SJCRH30 (cell line): ENCODE measurements at regions not wholly inside any gene's neighbourhood (a gene's known extent, or its start where the extent isn't known, plus 50 kb on each side); places are given as distances from the start of the nearest gene placed in this dataset.
A peak's percentile ranks its signal among the peaks of the same experiment; 100 is the strongest.

Source experiments
- DNase-seq, 2 experiments: peaks; one replicate each; pipeline ENCODE4 v3.0.0-alpha.2; 2015 to 2020
- H3K27ac ChIP-seq: fragments of 250-450 bp; sonication (Bioruptor Pico); 2 replicates; pipeline ENCODE4 v1.5.1; 2020; ENCODE audit warnings: mild to moderate bottlenecking, moderate library complexity
- H3K27me3 ChIP-seq: fragments of 250-450 bp; sonication (Bioruptor Pico); 2 replicates; pipeline ENCODE4 v1.5.1; 2020; ENCODE audit warnings: mild to moderate bottlenecking, moderate library complexity
- H3K36me3 ChIP-seq: fragments of 250-450 bp; sonication (Bioruptor Pico); 2 replicates; pipeline ENCODE4 v1.5.1; 2020; ENCODE audit warnings: mild to moderate bottlenecking, moderate library complexity
- H3K4me1 ChIP-seq: fragments of 250-450 bp; sonication (Bioruptor Pico); 2 replicates; pipeline ENCODE4 v1.5.1; 2020; ENCODE audit warnings: mild to moderate bottlenecking, moderate library complexity
- H3K4me3 ChIP-seq: fragments of 250-450 bp; sonication (Bioruptor Pico); 2 replicates; pipeline ENCODE4 v1.5.1; 2020; ENCODE audit warnings: mild to moderate bottlenecking, moderate library complexity
- H3K9me3 ChIP-seq: fragments of 250-450 bp; sonication (Bioruptor Pico); replicated peaks from 2 replicates; pipeline ENCODE4 v1.5.1; 2020; ENCODE audit warnings: mild to moderate bottlenecking, moderate library complexity

GRCh38 chr1:116311193-116311592, 61.9 kb upstream of the ATP1A1 start:
- no peaks in the 10 kb centered on the region for H3K27me3 ChIP-seq
- DNase-seq: no peak

GRCh38 chr1:116311756-116312680, 61.0 kb upstream of the ATP1A1 start:
- no peak overlapping the region for H3K4me3 ChIP-seq
- H3K27me3 ChIP-seq: no peaks in the 10 kb centered on the region
- DNase-seq: peak; percentile 48 to 82
- no peaks in the 10 kb centered on the region for H3K36me3 ChIP-seq
- no peak overlapping the region; the same call in 1 of the 2 replicates for H3K27ac ChIP-seq
- peaks cover 15% of the 10 kb centered on the region for H3K4me1 ChIP-seq
- H3K9me3 ChIP-seq: no peaks in the 10 kb centered on the region

More at GRCh38 chr1:116311193-116311592, 61.9 kb upstream of the ATP1A1 start:
- Histone ChIP-seq H3K4me1 (peaks cover 15% of the 10 kb centered on the region), H3K36me3 (no peaks in the 10 kb centered on the region), H3K4me3 (no peak overlapping the region), H3K9me3 (no peaks in the 10 kb centered on the region), H3K27ac (no peak overlapping the region; the same call in 1 of the 2 replicates)

- Histone ChIP-seq H3K4me1 (peaks cover 15% of the 10 kb centered on the region), H3K27me3 (no peaks in the 10 kb centered on the region), H3K4me3 (no peak overlapping the region), H3K36me3 (no peaks in the 10 kb centered on the region), H3K27ac (no peak overlapping the region), H3K9me3 (no peaks in the 10 kb centered on the region)
- DNase-seq: no peak
Observed at GRCh38 chr1:116312681-116313069, 60.4 kb upstream of the ATP1A1 start.

GRCh38 chr1:116313776-116314175, 59.3 kb upstream of the ATP1A1 start:
- DNase-seq: no peak
- Histone ChIP-seq H3K9me3 (no peaks in the 10 kb centered on the region), H3K4me3 (no peak overlapping the region), H3K4me1 (peaks cover 15% of the 10 kb centered on the region), H3K27me3 (no peaks in the 10 kb centered on the region), H3K36me3 (no peaks in the 10 kb centered on the region), H3K27ac (no peak overlapping the region)

GRCh38 chr1:116314305-116314919, 58.6 kb upstream of the ATP1A1 start:
- no peak for DNase-seq
- no peaks in the 10 kb centered on the region for H3K36me3 ChIP-seq
- no peak overlapping the region for H3K4me3 ChIP-seq
- no peaks in the 10 kb centered on the region for H3K27me3 ChIP-seq
- peaks cover 18% of the 10 kb centered on the region for H3K4me1 ChIP-seq
- no peaks in the 10 kb centered on the region for H3K9me3 ChIP-seq
- H3K27ac ChIP-seq: no peak overlapping the region

GRCh38 chr1:116316373-116316772, 56.7 kb upstream of the ATP1A1 start:
- Histone ChIP-seq H3K4me1 (peaks cover 17% of the 10 kb centered on the region), H3K27me3 (no peaks in the 10 kb centered on the region), H3K36me3 (no peaks in the 10 kb centered on the region), H3K27ac (no peak overlapping the region), H3K4me3 (no peak overlapping the region), H3K9me3 (no peaks in the 10 kb centered on the region)
- DNase-seq: no peak

- H3K27ac ChIP-seq: no peak overlapping the region
- no peaks in the 10 kb centered on the region for H3K9me3 ChIP-seq
- no peak overlapping the region for H3K4me3 ChIP-seq
- H3K4me1 ChIP-seq: peaks cover 4% of the 10 kb centered on the region; the same call in 1 of the 2 replicates
- H3K36me3 ChIP-seq: no peaks in the 10 kb centered on the region
- peaks cover 3% of the 10 kb centered on the region; the same call in 1 of the 2 replicates for H3K27me3 ChIP-seq
- DNase-seq: peak in 1 of 2 experiments; percentile 5
Observed at GRCh38 chr1:116318897-116319296, 54.1 kb upstream of the ATP1A1 start.

- H3K4me3 ChIP-seq: no peak overlapping the region
- no peak for DNase-seq
- H3K36me3 ChIP-seq: no peaks in the 10 kb centered on the region
- H3K27me3 ChIP-seq: peaks cover 3% of the 10 kb centered on the region; the same call in 1 of the 2 replicates
- H3K27ac ChIP-seq: no peak overlapping the region
- H3K9me3 ChIP-seq: no peaks in the 10 kb centered on the region
- H3K4me1 ChIP-seq: peaks cover 8% of the 10 kb centered on the region
Observed at GRCh38 chr1:116320874-116321273, 52.2 kb upstream of the ATP1A1 start.

- Histone ChIP-seq H3K4me1 (peaks cover 14% of the 10 kb centered on the region), H3K4me3 (no peak overlapping the region), H3K36me3 (no peaks in the 10 kb centered on the region), H3K27ac (no peak overlapping the region), H3K27me3 (peaks cover 3% of the 10 kb centered on the region; the same call in 1 of the 2 replicates), H3K9me3 (no peaks in the 10 kb centered on the region)
- DNase-seq: no peak
Observed at GRCh38 chr1:116321766-116322175, 51.3 kb upstream of the ATP1A1 start.

GRCh38 chr1:116322752-116323405, 50.2 kb upstream of the ATP1A1 start:
- Histone ChIP-seq H3K27ac (no peak overlapping the region), H3K4me1 (peaks cover 14% of the 10 kb centered on the region), H3K27me3 (peaks cover 3% of the 10 kb centered on the region; the same call in 1 of the 2 replicates), H3K4me3 (no peak overlapping the region), H3K9me3 (no peaks in the 10 kb centered on the region), H3K36me3 (no peaks in the 10 kb centered on the region)
- no peak for DNase-seq
